HG03439 (cell line): ENCODE measurements at regions not wholly inside any gene's neighbourhood (a gene's known extent, or its start where the extent isn't known, plus 50 kb on each side); places are given as distances from the start of the nearest gene placed in this dataset.

Experiments used
- ATAC-seq: cut with Tn5 transposase; IDR thresholded peaks from one replicate; pipeline ENCODE4 v1.9.1; 2021; ENCODE audit warnings: mild to moderate bottlenecking, moderate library complexity; ENCODE audit not compliant: unreplicated experiment

- ATAC-seq, result no peak
Measured at GRCh38 chr12:127548123-127548553, 718.8 kb upstream of the TMEM132C start.

GRCh38 chr12:127550271-127550670 is 716.7 kb upstream of the TMEM132C start:
- ATAC-seq, result no peak

- ATAC-seq, result no peak
Measured at GRCh38 chr12:127552838-127553237, 714.1 kb upstream of the TMEM132C start.

- ATAC-seq, result no peak
Measured at GRCh38 chr12:127555071-127555470, 711.9 kb upstream of the TMEM132C start.

- ATAC-seq, result no peak
Measured at GRCh38 chr12:127556231-127556886, 710.6 kb upstream of the TMEM132C start.

GRCh38 chr12:127558361-127558760 is 708.6 kb upstream of the TMEM132C start:
- no peak for ATAC-seq

GRCh38 chr12:127559349-127560040 is 707.5 kb upstream of the TMEM132C start:
- ATAC-seq, result no peak

GRCh38 chr12:127560041-127560478 is 706.9 kb upstream of the TMEM132C start:
- ATAC-seq, result no peak

GRCh38 chr12:127562816-127563215 is 704.2 kb upstream of the TMEM132C start:
- ATAC-seq, result no peak

- no peak for ATAC-seq
Measured at GRCh38 chr12:127565241-127565640, 701.7 kb upstream of the TMEM132C start.

- ATAC-seq, result no peak
Measured at GRCh38 chr12:127567531-127567930, 699.4 kb upstream of the TMEM132C start.

GRCh38 chr12:127570387-127570786 is 696.6 kb upstream of the TMEM132C start:
- no peak for ATAC-seq

- no peak for ATAC-seq
Measured at GRCh38 chr12:127570793-127571360, 696.1 kb upstream of the TMEM132C start.

- ATAC-seq, result no peak
Measured at GRCh38 chr12:127571578-127571977, 695.4 kb upstream of the TMEM132C start.

- no peak for ATAC-seq
Measured at GRCh38 chr12:127579446-127579845, 687.5 kb upstream of the TMEM132C start.

GRCh38 chr12:127582074-127582473 is 684.9 kb upstream of the TMEM132C start:
- no peak for ATAC-seq

GRCh38 chr12:127583041-127583440 is 683.9 kb upstream of the TMEM132C start:
- ATAC-seq, result no peak

- ATAC-seq, result no peak
Measured at GRCh38 chr12:127588249-127588648, 678.7 kb upstream of the TMEM132C start.

GRCh38 chr12:127589541-127589940 is 677.4 kb upstream of the TMEM132C start:
- ATAC-seq, result no peak

GRCh38 chr12:127590868-127591267 is 676.1 kb upstream of the TMEM132C start:
- no peak for ATAC-seq

GRCh38 chr12:127592245-127592644 is 674.7 kb upstream of the TMEM132C start:
- ATAC-seq, result no peak

- ATAC-seq, result no peak
Measured at GRCh38 chr12:127594351-127594970, 672.5 kb upstream of the TMEM132C start.
